LoVo (cell line): ENCODE measurements at regions not wholly inside any gene's neighbourhood (a gene's known extent, or its start where the extent isn't known, plus 50 kb on each side); places are given as distances from the start of the nearest gene placed in this dataset.
"Not testable (repeated sequence)": the region's sequence is repeated elsewhere in the genome, so short reads cannot be mapped to it uniquely, and the experiment has no call there.

ENCODE experiments used
- DNase-seq: peaks from one replicate; pipeline ENCODE4 v3.0.0-alpha.2; 2016; ENCODE audit warnings: low spot score

GRCh38 chr4:177802661-177803060 lies 360.4 kb upstream of the AGA start:
- DNase-seq, result no peak

DNA sequence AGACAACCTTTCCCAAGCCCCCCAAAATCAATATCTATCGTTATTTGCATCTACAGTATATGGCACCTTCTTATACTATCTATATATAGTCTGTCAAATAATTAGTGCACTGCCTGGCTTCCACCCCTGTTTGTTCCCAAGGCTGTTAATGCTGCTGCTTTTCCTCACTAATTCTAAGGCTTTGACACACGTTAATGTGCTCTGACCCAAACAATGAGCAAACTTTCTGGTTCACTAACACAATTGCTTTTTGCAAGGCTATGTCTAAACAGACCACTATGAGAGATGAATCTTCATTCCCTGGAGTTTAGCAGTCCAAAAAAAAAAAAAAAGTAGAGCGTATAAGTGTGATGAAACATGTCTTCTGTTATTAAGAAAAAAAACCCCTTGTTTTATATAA lies 360.9 kb upstream of the AGA start:
- DNase-seq, result no peak

GRCh38 chr4:177809791-177810190 lies 367.6 kb upstream of the AGA start:
- DNase-seq, result no peak

DNA sequence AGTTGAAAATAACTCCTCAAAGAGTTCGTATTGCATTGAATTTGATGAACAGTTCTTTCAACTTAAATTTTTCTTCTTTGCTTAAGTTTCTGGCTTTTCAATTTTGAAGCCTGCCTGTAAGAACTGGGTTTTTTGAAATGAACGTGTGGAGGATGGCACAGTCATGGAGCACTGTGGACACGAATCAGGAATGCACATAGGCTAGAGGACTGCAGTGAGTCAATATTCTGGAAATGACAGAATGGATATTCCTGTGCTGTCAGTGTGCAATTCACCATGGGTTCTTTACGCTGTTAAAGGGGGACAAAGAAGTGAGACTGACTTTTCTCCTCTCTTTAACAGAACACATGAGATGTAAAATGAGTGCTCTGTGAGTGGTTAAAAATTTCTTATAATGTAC lies 368.0 kb upstream of the AGA start:
- no peak for DNase-seq

DNA sequence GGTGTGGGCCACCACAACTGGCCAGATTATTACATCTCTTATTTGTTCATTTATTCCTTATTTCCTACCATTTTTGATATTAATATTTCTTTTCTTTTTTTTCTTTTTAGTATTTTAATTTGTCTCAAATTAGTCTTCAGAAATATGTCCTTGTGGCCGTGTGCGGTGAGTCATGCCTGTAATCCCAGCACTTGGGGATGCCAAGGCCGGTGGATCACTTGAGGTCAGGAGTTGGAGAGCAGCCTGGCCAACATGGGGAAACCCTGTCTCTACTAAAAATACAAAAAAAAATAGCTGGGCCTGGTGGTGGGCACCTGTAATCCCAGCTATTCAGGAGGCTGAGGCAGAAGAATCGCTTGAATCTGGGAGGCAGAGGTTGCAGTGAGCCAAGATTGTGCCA lies 376.2 kb upstream of the AGA start:
- DNase-seq, result not testable (repeated sequence)

DNA sequence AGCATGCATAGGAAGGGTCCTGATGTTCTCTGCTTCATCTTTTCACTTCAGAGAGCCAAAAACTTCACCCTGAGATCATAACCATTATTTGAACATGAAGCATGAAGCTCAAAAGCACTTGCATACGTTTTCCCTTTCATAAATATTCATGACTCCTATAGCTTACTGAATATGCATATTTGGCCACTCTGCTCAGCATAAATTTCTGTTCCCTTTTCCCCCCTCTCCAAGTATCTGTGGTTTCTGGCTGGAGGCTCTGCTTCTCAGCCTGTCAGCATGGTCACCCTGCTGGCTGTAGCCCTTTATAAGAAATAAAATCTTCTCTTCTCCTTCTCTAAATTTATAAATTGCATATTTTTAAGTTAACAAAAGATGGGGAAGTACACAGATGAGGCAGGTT lies 384.7 kb upstream of the AGA start:
- DNase-seq, result no peak

DNA sequence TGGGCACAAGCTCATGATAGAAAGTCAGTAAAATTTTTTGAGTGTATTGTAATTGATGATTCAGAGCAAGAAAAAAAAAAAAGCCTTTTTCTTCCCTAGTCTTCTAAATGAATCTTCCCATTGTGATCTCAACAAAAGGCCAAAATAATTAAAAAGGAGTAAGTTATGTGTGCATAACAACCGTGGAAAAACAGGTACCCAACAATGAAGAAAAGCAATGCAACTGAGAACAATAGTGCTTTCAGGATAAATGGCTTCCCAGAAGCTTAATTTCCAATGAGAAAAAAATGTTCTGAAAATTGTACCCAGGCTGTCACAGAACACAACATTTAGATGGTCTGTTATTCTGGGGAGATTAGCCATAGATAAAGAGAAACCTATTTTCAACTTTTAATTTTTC lies 399.0 kb upstream of the AGA start:
- DNase-seq, result no peak

DNA sequence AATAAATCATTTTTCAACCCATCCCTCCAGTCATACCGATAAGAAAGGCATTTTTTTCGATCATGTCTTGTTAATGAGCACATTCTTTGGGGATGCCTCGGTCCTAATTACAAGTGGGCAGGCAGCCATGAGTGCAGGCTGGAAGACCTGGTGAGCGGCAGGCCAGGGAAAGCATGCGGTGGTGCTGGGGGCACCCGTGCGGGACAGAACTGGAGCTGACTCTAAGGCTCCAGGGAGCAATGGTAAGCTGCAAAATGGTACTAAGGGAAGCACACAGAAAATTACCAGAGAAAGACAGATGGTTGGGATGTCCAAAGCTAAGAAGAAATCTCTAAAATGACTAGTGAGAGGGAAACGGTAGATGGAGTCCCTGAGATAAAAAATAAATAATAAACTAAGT lies 411.0 kb upstream of the AGA start:
- no peak for DNase-seq

DNA sequence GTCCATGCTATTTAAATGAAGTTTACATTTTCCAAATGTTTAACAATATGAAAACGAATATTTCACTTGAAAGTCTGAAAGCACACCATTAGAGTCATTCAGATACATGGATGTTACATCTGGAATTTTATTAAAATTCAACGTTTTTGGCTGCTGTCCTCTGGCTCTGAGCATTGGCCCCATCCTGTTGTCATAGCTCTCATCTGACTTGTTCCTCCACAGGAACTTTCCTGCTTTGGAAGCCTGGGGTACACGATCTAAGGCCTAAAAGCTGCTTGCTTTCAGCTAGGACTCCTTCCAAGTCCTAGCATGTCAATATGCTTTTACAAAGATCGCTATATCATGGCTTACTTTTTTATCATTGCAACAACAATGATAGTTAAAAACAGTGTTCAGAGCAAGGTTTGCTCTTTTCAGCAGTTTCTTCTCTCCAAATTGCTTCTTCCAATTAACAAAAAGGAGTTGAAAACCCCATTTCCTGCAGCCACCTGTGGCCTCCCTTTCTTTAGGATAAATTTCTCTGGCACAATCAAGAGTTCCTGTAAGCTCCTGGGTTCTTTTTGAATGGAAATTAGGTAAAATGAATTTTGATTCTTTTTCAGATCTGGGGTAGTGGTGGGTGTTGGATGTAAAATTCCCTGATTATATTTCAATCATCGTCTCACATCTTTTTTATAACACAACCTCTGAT lies 413.4 kb upstream of the AGA start:
- DNase-seq, result no peak

- no peak for DNase-seq
Observed at GRCh38 chr4:177860171-177860570, 417.9 kb upstream of the AGA start.

- DNase-seq, result no peak
Observed at GRCh38 chr4:177861551-177862094, 419.4 kb upstream of the AGA start.

GRCh38 chr4:177862541-177863176 lies 420.4 kb upstream of the AGA start:
- no peak for DNase-seq

GRCh38 chr4:177879851-177880250 lies 437.6 kb upstream of the AGA start:
- DNase-seq, result no peak

DNA sequence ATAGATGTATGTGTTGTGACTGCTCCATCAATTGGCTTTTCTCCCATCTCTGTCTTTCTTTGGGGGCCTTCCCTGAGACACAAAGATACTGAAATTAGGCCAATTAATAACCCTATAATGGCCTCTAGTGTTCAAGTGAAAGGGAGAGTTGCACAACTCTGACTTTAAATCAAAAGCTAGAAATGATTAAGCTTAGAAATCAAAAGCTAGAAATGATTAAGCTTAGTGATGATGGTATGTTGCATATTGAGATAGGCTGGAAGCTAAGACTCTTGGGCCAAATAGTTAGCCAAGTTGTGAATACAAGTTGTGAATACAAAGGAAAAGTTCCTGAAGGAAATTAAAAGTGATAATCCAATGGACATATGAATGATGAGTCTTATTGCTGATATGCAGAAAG lies 452.9 kb upstream of the AGA start:
- DNase-seq, result no peak

DNA sequence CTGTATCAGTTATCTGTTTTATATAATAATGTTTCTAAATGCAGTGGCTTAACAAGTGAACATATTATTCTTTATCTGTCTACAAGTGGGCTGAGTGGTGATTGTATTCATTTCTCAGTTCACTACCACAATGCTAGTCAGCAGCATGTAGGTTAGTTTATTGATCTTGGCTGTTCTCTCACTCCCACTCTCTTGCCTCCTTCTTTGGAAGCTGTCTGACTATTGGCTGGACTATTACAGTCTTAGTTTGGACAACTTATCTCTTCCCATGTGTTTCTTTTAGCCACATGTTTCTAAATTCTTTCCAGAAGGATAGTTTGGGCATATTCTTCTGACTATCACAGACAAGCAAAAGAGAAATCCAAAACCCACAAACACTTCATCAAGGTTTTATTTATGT lies 459.5 kb upstream of the AGA start:
- no peak for DNase-seq

GRCh38 chr4:177902386-177902785 lies 460.1 kb upstream of the AGA start:
- no peak for DNase-seq

DNA sequence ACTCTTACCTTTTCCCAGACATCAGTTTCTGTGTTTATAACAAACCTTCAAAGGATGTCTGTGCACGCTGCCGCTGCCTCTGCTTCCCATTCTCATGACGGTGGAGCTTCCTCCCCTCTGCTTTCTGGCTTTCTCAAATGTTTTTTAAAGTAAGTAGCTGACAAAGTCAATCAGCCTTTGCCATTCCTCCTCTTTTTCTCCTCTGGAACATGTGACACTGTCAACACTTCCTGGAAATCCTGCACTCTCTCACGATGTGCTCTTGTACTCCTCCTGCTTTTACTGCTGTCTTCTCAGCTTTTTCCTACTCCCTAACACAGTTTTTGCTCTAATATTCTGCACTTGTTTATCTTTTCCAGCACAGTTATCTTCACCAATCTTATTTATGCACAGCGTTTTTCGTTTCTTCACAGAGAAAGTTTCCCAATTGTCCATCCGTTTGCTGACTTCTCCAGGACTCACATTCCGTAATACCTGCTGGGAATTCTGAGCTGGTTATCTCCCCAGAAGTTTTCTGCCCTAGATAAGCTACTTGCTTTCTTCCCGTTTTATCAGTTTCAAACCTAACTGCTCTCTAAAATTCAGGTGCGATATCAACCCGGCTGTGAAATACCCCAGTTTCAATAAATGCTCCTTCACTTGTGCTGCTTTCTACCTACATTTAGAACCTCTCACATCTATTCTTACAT lies 465.6 kb upstream of the AGA start:
- no peak for DNase-seq

DNA sequence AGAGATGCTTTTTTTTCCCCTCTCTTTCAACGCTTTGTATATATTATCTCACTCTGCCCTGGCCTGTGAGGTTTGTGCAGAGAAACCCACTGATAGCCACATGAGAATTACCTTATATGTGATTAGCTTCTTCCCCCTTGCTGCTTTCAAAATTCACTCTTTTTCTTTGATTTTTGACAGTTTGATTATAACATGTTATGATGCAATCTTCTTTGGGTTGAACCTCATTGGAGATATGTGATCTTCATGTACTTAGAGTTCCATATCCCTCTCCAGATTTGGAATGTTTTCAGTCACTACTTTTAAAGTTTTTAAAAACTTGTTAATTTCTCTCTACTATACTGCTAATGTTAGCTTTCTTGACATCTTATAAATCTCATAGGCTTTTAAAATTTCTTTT lies 479.5 kb upstream of the AGA start:
- DNase-seq, result no peak

GRCh38 chr4:177923888-177924287 lies 481.7 kb upstream of the AGA start:
- DNase-seq, result no peak

DNA sequence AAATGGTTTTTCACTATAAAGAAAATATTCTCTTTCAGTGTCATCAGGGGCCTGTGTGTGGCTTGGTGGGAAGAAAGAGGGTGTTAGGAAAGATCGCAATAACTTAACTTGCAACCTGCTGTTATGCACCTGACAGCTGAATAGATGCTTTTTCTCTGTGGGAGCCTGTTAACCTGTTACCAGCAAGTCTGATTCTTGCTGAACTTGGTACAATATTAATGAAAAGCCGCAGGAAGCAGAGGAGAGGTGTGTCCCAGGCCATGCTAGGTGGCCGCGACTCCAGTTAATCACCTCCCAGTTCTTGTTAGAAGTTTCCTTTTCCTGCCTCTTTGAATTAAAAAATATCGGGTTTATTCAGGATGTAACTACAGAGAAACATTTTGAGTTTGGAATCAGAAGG lies 494.8 kb upstream of the AGA start:
- no peak for DNase-seq

- DNase-seq, result no peak
Observed at GRCh38 chr4:177938226-177938625, 496.0 kb upstream of the AGA start.

- no peak for DNase-seq
Observed at GRCh38 chr4:177945268-177945667, 503.0 kb upstream of the AGA start.

DNA sequence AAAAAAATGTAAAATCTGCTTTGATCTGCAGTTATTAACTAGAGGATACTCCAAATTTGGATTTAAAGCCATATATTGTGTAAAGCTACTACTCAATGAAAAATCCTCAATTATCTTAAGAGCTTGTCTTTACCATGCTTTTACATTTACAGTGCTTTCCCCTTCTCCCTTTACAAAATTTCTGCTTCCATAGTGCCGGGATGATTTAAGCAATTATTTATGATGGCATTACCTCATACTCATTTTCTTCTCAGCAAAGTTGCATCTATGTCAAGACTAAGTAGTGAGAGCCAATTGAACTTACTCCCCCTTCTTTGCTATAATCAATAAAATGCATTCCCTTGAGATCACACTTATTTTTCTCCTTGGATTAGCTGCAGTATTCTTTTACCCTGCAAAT lies 505.4 kb upstream of the AGA start:
- no peak for DNase-seq
